HCT116 (cell line): ENCODE measurements at regions not wholly inside any gene's neighbourhood (a gene's known extent, or its start where the extent isn't known, plus 50 kb on each side); places are given as distances from the start of the nearest gene placed in this dataset.

Experiments used
- CBX3 ChIP-seq: IDR thresholded peaks from 2 replicates; pipeline ENCODE4 v1.6.1; 2012; ENCODE audit warnings: low read depth
- CEBPB ChIP-seq: IDR thresholded peaks from 2 replicates; pipeline ENCODE4 v1.6.1; 2012; ENCODE audit warnings: low read depth
- EGR1 ChIP-seq: IDR thresholded peaks from 2 replicates; pipeline ENCODE4 v1.6.1; 2012; ENCODE audit warnings: low read depth
- EZH2phosphoT487 ChIP-seq: fragments of 200-600 bp; IDR thresholded peaks from 2 replicates; pipeline ENCODE4 v1.6.1; 2018; ENCODE audit warnings: antibody characterized with exemption, borderline replicate concordance
- FOSL1 ChIP-seq: IDR thresholded peaks from 2 replicates; pipeline ENCODE4 v1.6.1; 2012; ENCODE audit warnings: low read depth
- JUND ChIP-seq: IDR thresholded peaks from 2 replicates; pipeline ENCODE4 v1.6.1; 2012
- POLR2AphosphoS5 ChIP-seq: IDR thresholded peaks from 2 replicates; pipeline ENCODE4 v1.6.1; 2011; ENCODE audit warnings: mild to moderate bottlenecking, low read depth, low read length, moderate library complexity
- SIN3A ChIP-seq: IDR thresholded peaks from 2 replicates; pipeline ENCODE4 v1.6.1; 2012; ENCODE audit warnings: low read depth
- SP1 ChIP-seq: IDR thresholded peaks from 2 replicates; pipeline ENCODE4 v1.6.1; 2012; ENCODE audit warnings: low read depth
- TF ChIP-seq, protein P1 (sequence below): IDR thresholded peaks from 2 replicates; pipeline ENCODE4 v1.6.1; 2012; ENCODE audit warnings: low read depth
- TF ChIP-seq, protein P2 (sequence below): IDR thresholded peaks from 2 replicates; pipeline ENCODE4 v1.6.1; 2012
- TF ChIP-seq, protein P3 (sequence below), 3 experiments: fragments of 200-600 bp in 1 of 3; sonication (generic) in 1 of 3; IDR thresholded peaks in 2 of 3; conservative IDR thresholded peaks in 1 of 3; 2 replicates each; pipeline ENCODE4 v1.5.1; 2012 to 2017; ENCODE audit warnings: low read depth in 2 of 3, low read length in 2 of 3, antibody characterized with exemption in 1 of 3, borderline replicate concordance in 1 of 3, control low read depth in 1 of 3, mild to moderate bottlenecking in 1 of 3, mixed read lengths in 1 of 3, mixed run types in 1 of 3, moderate library complexity in 1 of 3; ENCODE audit not compliant: insufficient read depth in 1 of 3

DNA sequence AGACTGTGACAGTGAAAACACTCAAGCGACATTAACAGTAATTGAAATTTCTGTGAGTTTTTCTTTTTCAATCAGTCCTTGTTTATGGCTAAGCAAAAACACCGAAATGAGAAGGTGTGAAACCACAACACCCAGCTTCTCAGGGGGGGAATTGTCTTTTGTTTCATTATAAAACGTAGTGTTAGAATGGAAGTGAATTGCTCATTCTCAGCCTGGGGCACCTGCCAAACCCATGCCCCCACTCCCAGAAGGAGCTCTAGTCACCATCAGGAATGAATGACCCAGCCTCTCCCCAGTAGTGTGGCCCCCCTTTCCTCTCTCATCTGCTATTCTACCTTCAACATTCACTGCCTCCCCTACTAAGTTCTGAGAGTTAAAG, 185.8 kb upstream of the CFAP20DC start (continued):
- TF ChIP-seq, protein P1, sequence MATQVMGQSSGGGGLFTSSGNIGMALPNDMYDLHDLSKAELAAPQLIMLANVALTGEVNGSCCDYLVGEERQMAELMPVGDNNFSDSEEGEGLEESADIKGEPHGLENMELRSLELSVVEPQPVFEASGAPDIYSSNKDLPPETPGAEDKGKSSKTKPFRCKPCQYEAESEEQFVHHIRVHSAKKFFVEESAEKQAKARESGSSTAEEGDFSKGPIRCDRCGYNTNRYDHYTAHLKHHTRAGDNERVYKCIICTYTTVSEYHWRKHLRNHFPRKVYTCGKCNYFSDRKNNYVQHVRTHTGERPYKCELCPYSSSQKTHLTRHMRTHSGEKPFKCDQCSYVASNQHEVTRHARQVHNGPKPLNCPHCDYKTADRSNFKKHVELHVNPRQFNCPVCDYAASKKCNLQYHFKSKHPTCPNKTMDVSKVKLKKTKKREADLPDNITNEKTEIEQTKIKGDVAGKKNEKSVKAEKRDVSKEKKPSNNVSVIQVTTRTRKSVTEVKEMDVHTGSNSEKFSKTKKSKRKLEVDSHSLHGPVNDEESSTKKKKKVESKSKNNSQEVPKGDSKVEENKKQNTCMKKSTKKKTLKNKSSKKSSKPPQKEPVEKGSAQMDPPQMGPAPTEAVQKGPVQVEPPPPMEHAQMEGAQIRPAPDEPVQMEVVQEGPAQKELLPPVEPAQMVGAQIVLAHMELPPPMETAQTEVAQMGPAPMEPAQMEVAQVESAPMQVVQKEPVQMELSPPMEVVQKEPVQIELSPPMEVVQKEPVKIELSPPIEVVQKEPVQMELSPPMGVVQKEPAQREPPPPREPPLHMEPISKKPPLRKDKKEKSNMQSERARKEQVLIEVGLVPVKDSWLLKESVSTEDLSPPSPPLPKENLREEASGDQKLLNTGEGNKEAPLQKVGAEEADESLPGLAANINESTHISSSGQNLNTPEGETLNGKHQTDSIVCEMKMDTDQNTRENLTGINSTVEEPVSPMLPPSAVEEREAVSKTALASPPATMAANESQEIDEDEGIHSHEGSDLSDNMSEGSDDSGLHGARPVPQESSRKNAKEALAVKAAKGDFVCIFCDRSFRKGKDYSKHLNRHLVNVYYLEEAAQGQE: no peak
- no peak for TF ChIP-seq JUND
- TF ChIP-seq CEBPB: no peak
- TF ChIP-seq FOSL1: no peak
- no peak for TF ChIP-seq EGR1
- TF ChIP-seq SP1: no peak
- TF ChIP-seq, protein P2, sequence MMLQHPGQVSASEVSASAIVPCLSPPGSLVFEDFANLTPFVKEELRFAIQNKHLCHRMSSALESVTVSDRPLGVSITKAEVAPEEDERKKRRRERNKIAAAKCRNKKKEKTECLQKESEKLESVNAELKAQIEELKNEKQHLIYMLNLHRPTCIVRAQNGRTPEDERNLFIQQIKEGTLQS: no peak
- no peak for TF ChIP-seq POLR2AphosphoS5
- no peak for TF ChIP-seq CBX3
- TF ChIP-seq, protein P3, sequence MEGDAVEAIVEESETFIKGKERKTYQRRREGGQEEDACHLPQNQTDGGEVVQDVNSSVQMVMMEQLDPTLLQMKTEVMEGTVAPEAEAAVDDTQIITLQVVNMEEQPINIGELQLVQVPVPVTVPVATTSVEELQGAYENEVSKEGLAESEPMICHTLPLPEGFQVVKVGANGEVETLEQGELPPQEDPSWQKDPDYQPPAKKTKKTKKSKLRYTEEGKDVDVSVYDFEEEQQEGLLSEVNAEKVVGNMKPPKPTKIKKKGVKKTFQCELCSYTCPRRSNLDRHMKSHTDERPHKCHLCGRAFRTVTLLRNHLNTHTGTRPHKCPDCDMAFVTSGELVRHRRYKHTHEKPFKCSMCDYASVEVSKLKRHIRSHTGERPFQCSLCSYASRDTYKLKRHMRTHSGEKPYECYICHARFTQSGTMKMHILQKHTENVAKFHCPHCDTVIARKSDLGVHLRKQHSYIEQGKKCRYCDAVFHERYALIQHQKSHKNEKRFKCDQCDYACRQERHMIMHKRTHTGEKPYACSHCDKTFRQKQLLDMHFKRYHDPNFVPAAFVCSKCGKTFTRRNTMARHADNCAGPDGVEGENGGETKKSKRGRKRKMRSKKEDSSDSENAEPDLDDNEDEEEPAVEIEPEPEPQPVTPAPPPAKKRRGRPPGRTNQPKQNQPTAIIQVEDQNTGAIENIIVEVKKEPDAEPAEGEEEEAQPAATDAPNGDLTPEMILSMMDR (IDR thresholded peaks at IDR 0.05 in 2 of 3, conservative IDR thresholded peaks at IDR 0.05 in 1 of 3; ENCODE audit: borderline replicate concordance in 1 of 3, insufficient read depth in 1 of 3, low read depth in 2 of 3, low read length in 2 of 3): no peak
- no peak for TF ChIP-seq EZH2phosphoT487
- no peak for TF ChIP-seq SIN3A
